Kidney glomerular epithelial cell (primary cell): ENCODE measurements at regions not wholly inside any gene's neighbourhood (a gene's known extent, or its start where the extent isn't known, plus 50 kb on each side); places are given as distances from the start of the nearest gene placed in this dataset.
"Not testable (repeated sequence)": the region's sequence is repeated elsewhere in the genome, so short reads cannot be mapped to it uniquely, and the experiment has no call there.

Experiments used
- DNase-seq: peaks from one replicate; lab custom pipeline; 2025; lab: John Stamatoyannopoulos, UW

DNA sequence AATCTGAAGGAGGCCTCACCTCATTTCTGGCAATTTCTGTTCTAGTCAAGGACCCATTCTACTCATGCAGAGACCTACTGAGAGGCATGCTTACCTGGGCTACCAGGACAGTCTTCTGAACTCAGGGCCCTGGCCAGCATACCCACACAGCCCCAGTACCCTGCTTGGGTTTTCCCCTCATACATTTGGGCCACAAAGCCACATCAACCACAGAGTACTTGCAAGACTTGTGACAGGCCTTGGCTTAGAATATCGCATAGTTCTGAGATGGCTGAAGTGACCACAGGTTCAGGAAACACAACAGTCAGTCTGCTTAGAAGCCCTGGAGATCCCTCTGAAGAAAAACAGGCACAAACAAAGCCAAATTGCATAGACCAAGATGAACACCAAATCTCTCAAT is 758.8 kb upstream of the CDH9 start:
- DNase-seq, result no peak

- DNase-seq, result no peak
These were observed 749.8 kb upstream of the CDH9 start for GRCh38 chr5:27788184-27788583.

DNA sequence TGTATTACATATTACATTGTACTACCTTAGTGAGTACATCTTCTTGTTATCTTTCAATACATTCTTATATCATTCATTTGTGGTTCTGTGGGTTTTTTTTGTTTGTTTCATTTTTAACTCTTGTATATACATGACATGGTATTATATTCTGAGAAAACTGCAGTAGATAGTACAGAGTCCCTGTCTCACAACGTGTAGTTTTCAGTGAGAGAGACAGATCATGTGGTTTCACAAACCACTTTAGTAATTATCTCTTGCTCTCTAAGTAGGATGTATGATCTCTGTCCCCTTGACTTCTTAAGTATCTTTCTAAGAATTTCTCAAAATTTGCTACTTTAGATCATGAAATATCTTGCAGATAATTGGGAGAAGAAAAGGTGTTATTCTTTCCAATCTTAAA is 745.9 kb upstream of the CDH9 start:
- no peak for DNase-seq

GRCh38 chr5:27778121-27778520 is 739.7 kb upstream of the CDH9 start:
- no peak for DNase-seq

GRCh38 chr5:27773636-27774035 is 735.2 kb upstream of the CDH9 start:
- DNase-seq, result no peak

DNA sequence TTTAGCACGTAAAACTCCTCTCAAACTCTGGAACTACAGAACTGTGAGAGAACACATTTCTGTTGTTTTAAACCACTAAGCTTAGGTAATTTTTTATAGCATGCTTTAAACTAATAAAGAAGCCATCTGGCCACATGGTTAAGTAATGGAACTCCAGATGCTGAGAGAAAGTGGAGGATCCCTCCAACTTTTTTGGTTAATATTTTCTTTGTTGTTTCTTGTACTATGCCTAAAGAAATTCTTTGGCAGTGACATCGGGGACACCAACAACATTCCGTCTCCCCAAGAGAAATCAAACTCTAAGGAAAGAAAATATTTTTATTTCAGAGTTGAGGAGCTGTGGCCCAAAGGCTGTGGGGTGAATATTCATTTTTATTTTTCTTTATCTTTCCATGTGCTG is 734.8 kb upstream of the CDH9 start:
- no peak for DNase-seq

- DNase-seq, result no peak
These were observed 731.5 kb upstream of the CDH9 start for GRCh38 chr5:27769748-27770402.

- no peak for DNase-seq
These were observed 710.5 kb upstream of the CDH9 start for GRCh38 chr5:27748847-27749246.

GRCh38 chr5:27743383-27743979 is 705.1 kb upstream of the CDH9 start:
- DNase-seq, result not testable (repeated sequence)

DNA sequence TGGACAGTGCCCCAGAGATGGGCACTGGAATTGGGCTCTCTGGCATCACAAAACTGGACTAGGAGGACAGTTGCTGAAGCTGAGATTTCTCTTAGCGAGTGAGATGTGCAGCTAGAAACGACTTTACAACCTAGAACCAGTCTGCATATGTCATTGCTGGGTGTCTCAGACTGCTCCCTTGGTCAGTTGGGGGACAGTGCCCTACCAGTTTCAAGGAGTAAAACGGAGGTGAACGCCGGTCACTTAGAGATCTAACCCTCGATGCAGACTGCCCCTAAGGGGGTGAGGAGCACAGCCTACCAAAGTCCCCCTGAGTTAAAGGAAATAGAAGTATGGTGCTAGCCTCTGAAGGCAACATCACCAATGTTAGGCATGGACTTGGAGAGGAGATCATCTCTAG is 704.4 kb upstream of the CDH9 start:
- no peak for DNase-seq

DNA sequence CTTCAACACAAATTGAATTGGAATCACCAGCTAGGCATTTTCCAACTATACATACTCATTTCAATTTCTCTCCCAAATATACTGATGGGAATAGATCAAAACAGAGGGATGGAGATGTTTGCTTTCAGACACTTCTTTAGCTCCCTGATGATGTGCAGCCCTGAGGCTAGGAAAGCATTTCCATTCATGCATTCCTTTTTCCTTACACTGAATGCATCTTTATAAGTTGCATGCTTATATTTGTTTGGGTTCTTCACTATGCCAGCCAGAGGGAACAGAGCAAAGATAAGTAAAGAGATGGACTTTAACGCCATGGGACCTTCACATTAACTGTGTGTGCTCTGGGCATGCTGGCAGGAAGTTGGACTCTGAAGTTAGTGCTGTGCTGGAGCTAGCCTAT is 696.5 kb upstream of the CDH9 start:
- DNase-seq, result no peak

DNA sequence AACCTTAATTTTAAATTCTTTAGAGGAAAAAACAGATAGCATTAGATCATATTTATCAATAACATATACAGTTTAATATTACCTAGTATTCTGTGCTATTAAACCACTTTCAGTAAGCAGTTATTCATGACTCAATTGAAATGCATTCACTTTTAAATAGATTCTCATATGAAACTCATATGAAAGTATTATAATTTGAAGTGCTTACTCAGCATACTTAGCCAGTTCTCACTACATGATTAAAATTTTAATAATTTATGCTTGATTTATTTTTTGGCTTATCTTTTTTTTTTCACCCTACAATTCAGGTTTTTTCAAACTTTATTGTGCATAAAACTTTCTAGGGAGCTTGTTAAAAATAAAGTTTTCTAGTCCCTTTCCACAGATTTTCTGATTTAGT is 694.9 kb upstream of the CDH9 start:
- DNase-seq, result no peak

GRCh38 chr5:27727254-27727653 is 688.9 kb upstream of the CDH9 start:
- no peak for DNase-seq

DNA sequence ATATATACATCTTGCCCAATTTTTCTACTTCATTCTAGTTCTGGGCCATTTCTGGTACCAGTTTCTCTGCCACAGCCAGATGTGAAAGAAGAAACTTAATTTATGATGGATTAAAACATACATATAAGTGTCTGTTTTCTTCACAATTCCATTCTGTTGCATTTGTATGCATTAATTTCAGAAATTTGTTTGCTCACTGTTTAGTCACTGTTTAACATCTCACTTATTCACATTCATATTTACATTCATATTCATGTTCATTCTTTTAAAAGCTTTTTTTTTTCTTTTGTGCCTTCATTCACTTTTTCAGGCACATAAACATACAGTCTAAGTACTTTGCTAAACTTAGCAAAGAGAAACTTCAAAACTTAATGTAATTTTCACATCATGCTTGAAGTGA is 684.0 kb upstream of the CDH9 start:
- DNase-seq, result no peak

DNA sequence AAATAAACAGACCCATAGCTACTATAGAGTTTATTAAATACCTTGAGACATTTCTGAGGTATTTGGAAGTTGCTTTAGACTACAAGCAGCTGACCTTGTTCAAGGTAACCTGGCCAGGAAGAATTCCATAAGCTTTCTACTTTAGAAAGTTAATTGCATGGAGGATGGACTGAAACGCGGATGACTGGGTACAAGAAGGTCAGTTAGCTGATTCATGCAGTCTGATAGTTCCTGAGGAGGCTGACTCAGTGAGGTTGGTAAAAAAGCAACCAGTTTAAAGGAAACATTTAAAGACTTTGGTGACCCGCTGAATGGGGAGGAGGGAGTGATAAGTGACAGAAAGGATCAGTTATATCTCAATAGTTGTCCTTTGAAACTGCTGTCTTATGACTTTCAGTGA is 670.1 kb upstream of the CDH9 start:
- peak; percentile 69 for DNase-seq

DNA sequence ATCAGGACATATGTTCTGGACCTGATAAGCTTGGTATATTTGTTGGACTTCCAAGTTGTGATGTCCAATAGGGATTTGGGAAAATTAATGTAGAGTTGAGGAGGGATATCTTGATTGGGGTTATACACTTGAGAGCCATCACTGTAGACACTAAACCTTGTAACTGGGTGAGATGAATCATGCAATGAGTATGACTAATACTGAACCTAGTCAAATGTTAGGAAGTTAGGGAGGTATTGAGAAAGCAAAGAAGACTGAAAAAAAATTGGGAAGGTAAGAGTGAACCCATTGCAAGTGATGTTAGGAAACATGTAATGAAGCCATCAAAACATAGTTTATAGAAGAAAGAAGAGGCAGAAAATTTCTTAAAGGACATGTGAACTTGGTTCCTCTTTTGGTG is 668.4 kb upstream of the CDH9 start:
- DNase-seq, result no peak

GRCh38 chr5:27705661-27706060 is 667.3 kb upstream of the CDH9 start:
- DNase-seq, result no peak

DNA sequence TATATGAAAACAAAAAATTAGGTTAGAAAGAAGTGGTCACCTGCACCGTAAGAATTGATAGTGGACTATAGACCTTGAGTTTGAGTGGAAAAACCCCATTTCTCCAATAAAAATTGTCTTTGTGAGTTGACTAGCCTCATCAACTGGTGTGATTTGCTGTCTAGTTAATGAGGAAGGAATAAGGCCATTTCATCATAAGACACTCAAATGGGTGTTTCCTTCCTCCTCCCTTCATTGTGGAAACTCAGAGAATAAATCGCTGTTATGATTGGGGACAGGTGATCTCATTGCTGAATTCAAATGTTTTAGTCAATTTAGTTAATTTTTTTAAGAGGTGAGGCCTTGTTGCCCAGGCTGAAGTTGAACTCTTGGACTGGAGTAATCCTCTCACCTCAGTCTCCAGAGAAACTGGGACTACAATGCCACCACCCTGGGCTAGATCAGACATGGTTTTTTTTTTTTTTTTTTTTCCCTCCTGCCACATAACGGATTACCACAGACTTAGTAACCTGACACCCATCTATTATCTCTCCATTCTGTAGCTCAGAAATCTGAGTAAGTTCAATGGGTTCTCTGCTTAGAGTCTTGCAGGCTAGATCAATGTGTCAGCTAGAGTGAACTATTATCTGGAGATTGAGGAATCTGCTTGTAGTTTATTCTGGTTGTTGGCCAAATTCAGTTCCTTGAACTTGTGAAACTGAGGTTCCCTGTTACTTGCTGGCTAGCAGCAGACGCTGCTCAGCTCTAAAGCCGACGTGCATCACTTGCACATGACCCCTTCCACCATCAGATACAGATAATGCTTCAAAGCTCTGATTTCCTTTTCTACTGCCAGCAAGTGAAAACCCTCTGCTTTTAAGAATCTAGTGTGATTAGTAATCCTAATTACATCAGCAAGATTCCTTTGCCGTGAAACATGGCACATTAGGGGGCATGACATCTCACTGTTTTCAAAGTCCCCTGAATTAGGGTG is 663.8 kb upstream of the CDH9 start:
- peak; percentile 86 for DNase-seq

DNA sequence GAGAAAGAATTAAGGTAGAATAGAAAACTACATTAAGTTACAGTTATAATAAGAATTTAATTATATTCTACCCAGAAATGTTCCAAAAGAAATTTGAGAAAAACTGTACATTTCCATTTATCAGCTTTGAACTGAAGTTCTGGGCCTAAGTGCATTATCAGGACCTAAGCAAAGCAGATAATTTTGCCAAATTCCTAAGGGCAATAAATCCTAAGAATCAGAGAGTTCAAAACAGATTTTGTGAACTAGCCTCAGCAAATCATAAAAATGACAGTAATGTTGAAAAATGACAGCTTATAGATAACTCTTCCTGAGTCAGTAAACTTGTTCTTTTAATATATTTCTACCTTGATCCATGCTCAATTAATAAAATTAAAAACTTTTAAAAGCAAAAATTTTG is 662.1 kb upstream of the CDH9 start:
- DNase-seq, result no peak

GRCh38 chr5:27682600-27682999 is 644.2 kb upstream of the CDH9 start:
- DNase-seq, result peak; percentile 3

DNA sequence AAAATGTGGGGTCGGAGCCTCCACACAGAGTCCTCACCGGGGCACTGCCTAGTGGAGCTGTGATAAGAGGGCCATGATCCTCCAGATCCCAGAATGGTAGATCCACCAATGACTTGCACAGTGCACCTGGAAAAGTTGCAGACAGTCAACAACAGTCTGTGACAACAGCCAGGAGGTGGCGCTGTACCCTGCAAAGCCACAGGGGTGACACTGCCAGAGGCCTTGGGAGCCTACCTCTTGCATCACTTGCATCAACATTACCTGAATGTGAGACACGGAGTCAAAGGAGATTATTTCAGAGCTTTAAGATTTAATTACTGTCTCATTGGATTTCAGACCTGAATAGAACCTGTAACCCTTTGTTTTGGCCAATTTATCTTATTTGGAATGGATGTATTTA is 614.1 kb upstream of the CDH9 start:
- DNase-seq, result no peak

- DNase-seq, result no peak
These were observed 600.7 kb upstream of the CDH9 start for GRCh38 chr5:27639005-27639612.

DNA sequence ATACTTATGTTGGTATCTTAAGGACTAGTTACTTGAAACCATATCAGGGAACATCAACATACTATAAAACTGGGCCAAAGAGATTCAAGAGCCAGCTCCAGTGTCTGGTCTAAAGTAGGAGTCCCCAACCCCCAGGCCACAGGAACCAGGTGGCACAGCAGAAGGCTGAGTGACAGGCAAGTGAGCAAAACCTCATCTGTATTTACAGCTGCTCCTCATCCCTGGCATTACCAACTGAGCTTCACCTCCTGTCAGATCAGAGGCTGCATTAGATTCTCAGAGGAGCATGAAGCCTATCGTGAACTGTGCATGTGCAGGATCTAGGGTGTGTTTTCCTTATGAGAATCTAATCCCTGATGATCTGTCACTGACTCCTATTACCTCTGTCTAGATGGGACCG is 581.6 kb upstream of the CDH9 start:
- no peak for DNase-seq
